ENCODE measurements at regions not wholly inside any gene's neighbourhood (a gene's known extent, or its start where the extent isn't known, plus 50 kb on each side); places are given as distances from the start of the nearest gene placed in this dataset.

DNA sequence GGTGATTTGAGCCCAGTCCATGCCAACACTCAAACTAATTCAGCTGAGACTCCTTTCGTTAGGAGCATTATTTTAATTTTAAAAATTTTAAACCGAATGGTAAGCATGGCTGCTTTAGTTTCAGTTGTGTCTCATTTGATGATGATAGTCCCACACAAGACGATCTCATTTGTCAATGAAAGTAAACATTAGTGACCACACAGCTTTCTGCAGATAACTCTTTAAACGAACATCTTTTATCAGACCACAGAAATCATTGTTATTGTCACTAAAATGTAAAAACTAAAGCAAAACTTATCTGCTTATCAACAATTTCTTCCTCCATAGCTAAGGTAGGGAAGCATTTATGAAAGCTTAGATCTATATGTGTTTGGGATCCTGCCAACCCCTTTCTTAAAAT lies 382.2 kb downstream of the ZFHX3 start:
- TF ChIP-seq, protein P1, sequence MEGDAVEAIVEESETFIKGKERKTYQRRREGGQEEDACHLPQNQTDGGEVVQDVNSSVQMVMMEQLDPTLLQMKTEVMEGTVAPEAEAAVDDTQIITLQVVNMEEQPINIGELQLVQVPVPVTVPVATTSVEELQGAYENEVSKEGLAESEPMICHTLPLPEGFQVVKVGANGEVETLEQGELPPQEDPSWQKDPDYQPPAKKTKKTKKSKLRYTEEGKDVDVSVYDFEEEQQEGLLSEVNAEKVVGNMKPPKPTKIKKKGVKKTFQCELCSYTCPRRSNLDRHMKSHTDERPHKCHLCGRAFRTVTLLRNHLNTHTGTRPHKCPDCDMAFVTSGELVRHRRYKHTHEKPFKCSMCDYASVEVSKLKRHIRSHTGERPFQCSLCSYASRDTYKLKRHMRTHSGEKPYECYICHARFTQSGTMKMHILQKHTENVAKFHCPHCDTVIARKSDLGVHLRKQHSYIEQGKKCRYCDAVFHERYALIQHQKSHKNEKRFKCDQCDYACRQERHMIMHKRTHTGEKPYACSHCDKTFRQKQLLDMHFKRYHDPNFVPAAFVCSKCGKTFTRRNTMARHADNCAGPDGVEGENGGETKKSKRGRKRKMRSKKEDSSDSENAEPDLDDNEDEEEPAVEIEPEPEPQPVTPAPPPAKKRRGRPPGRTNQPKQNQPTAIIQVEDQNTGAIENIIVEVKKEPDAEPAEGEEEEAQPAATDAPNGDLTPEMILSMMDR (IDR thresholded peaks at IDR 0.05 in 4 of 5, conservative IDR thresholded peaks at IDR 0.05 in 1 of 5), result no peak
- no peak for TF ChIP-seq POLR2A (IDR thresholded peaks at IDR 0.05)
